ENCODE measurements at regions not wholly inside any gene's neighbourhood (a gene's known extent, or its start where the extent isn't known, plus 50 kb on each side); places are given as distances from the start of the nearest gene placed in this dataset.

GRCh38 chr20:7250337-7250736, 482.9 kb downstream of the BMP2 start:
- no peak overlapping the region for H4K91ac ChIP-seq (ENCODE audit: low read depth, low read length)
- H2BK12ac ChIP-seq (ENCODE audit: low read length): no peak overlapping the region
- H3K9me3 ChIP-seq (ENCODE audit: insufficient read depth, low read depth, low read length): no peaks in the 10 kb centered on the region
- H2AK5ac ChIP-seq (ENCODE audit: low read length): no peak overlapping the region
- H3K23ac ChIP-seq (ENCODE audit: low read length): no peak overlapping the region
- no peak overlapping the region for H3K4me2 ChIP-seq (ENCODE audit: low read length)
- H2BK120ac ChIP-seq (ENCODE audit: insufficient read depth, low read length, poor library complexity): no peak overlapping the region
- no peak for DNase-seq
- no peak overlapping the region for H2AFZ ChIP-seq (ENCODE audit: insufficient read depth, low read length, poor library complexity)
- WGBS (ENCODE audit: extremely low coverage, insufficient coverage, insufficient read length): no CpG with 5 or more reads among the region's 2 CpGs
- no peak overlapping the region for H4K8ac ChIP-seq (ENCODE audit: low read depth, low read length)
- no peak overlapping the region for H3K4ac ChIP-seq (ENCODE audit: low read depth, low read length)
- no peak overlapping the region for H3K14ac ChIP-seq (ENCODE audit: low read length)
- no peaks in the 10 kb centered on the region for H3K4me1 ChIP-seq (ENCODE audit: control insufficient read depth in 1 of 2, insufficient read depth in 2 of 2, low read length in 2 of 2)
- H2BK5ac ChIP-seq (ENCODE audit: low read depth, low read length, poor library complexity): no peak overlapping the region
- H3K9ac ChIP-seq (ENCODE audit: low read length): no peak overlapping the region
- no peaks in the 10 kb centered on the region for H3K79me2 ChIP-seq (ENCODE audit: control insufficient read depth, insufficient read depth, low read length, poor library complexity)
- H3K18ac ChIP-seq (ENCODE audit: low read length): no peak overlapping the region
- H3K79me1 ChIP-seq (ENCODE audit: low read length): no peaks in the 10 kb centered on the region
- H3K36me3 ChIP-seq (ENCODE audit: control insufficient read depth in 1 of 2, insufficient read depth in 2 of 2, low read length in 2 of 2): no peaks in the 10 kb centered on the region
- no peaks in the 10 kb centered on the region for H3K27me3 ChIP-seq (ENCODE audit: insufficient read depth, low read length)
- no peak overlapping the region for H3K27ac ChIP-seq (ENCODE audit: low read depth, low read length)
- H4K12ac ChIP-seq (ENCODE audit: low read depth, low read length): no peak overlapping the region
- H3K4me3 ChIP-seq (ENCODE audit: low read depth, low read length): no peak overlapping the region

DNA sequence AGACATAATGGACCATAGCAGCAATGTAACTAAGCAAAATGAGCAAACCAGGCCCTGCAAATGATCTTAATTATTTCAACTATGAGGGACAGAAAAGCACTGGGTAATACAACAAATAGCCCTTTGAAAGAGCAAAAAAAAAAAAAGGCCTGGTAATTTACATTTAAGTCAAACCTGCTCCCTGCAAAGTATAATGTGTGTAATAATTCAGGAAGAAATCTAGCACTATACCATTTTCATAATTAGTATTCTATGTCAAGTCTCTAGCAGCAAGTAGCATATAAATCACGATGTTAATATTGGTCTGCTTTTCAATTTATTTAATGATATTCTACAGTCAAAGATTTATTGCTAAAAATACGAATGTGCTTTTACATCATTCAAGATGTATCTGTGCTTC, 489.6 kb downstream of the BMP2 start:
- no peaks in the 10 kb centered on the region for H3K36me3 ChIP-seq (ENCODE audit: control insufficient read depth in 1 of 2, insufficient read depth in 2 of 2, low read length in 2 of 2)
- no peak for DNase-seq
- H2BK5ac ChIP-seq (ENCODE audit: low read depth, low read length, poor library complexity): no peak overlapping the region
- no peak overlapping the region for H3K27ac ChIP-seq (ENCODE audit: low read depth, low read length)
- H2BK12ac ChIP-seq (ENCODE audit: low read length): no peak overlapping the region
- H3K9ac ChIP-seq (ENCODE audit: low read length): no peak overlapping the region
- no peak overlapping the region for H2BK120ac ChIP-seq (ENCODE audit: insufficient read depth, low read length, poor library complexity)
- no peaks in the 10 kb centered on the region for H3K79me2 ChIP-seq (ENCODE audit: control insufficient read depth, insufficient read depth, low read length, poor library complexity)
- no peak overlapping the region for H3K4ac ChIP-seq (ENCODE audit: low read depth, low read length)
- H4K91ac ChIP-seq (ENCODE audit: low read depth, low read length): no peak overlapping the region
- no peak overlapping the region for H2AFZ ChIP-seq (ENCODE audit: insufficient read depth, low read length, poor library complexity)
- no peaks in the 10 kb centered on the region for H3K79me1 ChIP-seq (ENCODE audit: low read length)
- no peaks in the 10 kb centered on the region for H3K27me3 ChIP-seq (ENCODE audit: insufficient read depth, low read length)
- no peak overlapping the region for H3K4me3 ChIP-seq (ENCODE audit: low read depth, low read length)
- H2AK5ac ChIP-seq (ENCODE audit: low read length): no peak overlapping the region
- H3K23ac ChIP-seq (ENCODE audit: low read length): no peak overlapping the region
- WGBS (ENCODE audit: extremely low coverage, insufficient coverage, insufficient read length): no CpG with 5 or more reads among the region's 2 CpGs
- no peak overlapping the region for H3K14ac ChIP-seq (ENCODE audit: low read length)
- no peak overlapping the region for H3K18ac ChIP-seq (ENCODE audit: low read length)
- H4K12ac ChIP-seq (ENCODE audit: low read depth, low read length): no peak overlapping the region
- no peak overlapping the region for H4K8ac ChIP-seq (ENCODE audit: low read depth, low read length)
- no peaks in the 10 kb centered on the region for H3K4me1 ChIP-seq (ENCODE audit: control insufficient read depth in 1 of 2, insufficient read depth in 2 of 2, low read length in 2 of 2)
- H3K9me3 ChIP-seq (ENCODE audit: insufficient read depth, low read depth, low read length): no peaks in the 10 kb centered on the region
- H3K4me2 ChIP-seq (ENCODE audit: low read length): no peak overlapping the region

DNA sequence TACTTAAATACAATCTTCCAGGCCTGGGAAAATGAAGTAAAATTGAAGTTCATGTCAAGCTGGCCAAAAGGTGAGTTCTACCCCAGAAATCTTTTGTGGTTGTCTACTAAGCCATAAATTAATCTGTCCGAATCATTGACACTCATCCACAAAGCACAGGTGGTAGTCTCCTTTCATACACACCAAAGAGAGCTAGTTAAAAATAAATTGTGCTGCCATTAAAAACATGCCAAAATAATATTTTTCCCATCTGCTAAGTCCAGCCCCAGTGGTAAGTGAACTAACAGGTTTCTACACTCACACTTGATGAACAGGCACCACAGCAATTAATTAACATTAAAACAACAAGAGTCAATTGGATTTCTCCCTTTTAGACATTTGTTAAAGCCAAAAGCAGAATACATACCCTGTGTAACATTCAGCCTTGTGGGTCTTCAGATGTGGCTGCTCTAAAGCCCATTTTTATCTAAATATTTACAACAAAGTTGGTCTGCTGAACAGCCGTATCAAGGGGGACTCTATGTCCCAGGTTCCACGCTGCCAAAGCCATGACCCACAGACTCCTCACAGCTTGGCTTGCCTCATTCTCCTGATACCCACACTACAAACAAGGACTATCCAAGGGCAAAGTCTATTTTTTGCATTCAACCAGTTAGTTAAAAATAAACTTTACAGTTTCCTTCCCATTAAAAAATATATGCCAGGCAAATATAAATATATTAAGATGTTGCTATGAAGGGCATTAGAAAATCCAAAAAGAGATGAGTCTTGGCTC, 490.4 kb downstream of the BMP2 start:
- Histone ChIP-seq H2BK120ac (ENCODE audit: insufficient read depth, low read length, poor library complexity) (no peak overlapping the region), H3K18ac (ENCODE audit: low read length) (no peak overlapping the region), H3K27ac (ENCODE audit: low read depth, low read length) (no peak overlapping the region), H4K8ac (ENCODE audit: low read depth, low read length) (no peak overlapping the region), H3K9ac (ENCODE audit: low read length) (no peak overlapping the region), H3K23ac (ENCODE audit: low read length) (no peak overlapping the region), H3K14ac (ENCODE audit: low read length) (no peak overlapping the region), H3K4me3 (ENCODE audit: low read depth, low read length) (no peak overlapping the region), H2BK5ac (ENCODE audit: low read depth, low read length, poor library complexity) (no peak overlapping the region), H3K4ac (ENCODE audit: low read depth, low read length) (no peak overlapping the region), H3K27me3 (ENCODE audit: insufficient read depth, low read length) (no peaks in the 10 kb centered on the region), H3K9me3 (ENCODE audit: insufficient read depth, low read depth, low read length) (no peaks in the 10 kb centered on the region), H3K4me1 (ENCODE audit: control insufficient read depth in 1 of 2, insufficient read depth in 2 of 2, low read length in 2 of 2) (no peaks in the 10 kb centered on the region), H2AK5ac (ENCODE audit: low read length) (no peak overlapping the region), H2BK12ac (ENCODE audit: low read length) (no peak overlapping the region), H4K12ac (ENCODE audit: low read depth, low read length) (no peak overlapping the region), H3K36me3 (ENCODE audit: control insufficient read depth in 1 of 2, insufficient read depth in 2 of 2, low read length in 2 of 2) (no peaks in the 10 kb centered on the region), H2AFZ (ENCODE audit: insufficient read depth, low read length, poor library complexity) (no peak overlapping the region), H3K79me1 (ENCODE audit: low read length) (no peaks in the 10 kb centered on the region), H3K4me2 (ENCODE audit: low read length) (no peak overlapping the region), H3K79me2 (ENCODE audit: control insufficient read depth, insufficient read depth, low read length, poor library complexity) (no peaks in the 10 kb centered on the region), H4K91ac (ENCODE audit: low read depth, low read length) (no peak overlapping the region)
- no CpG with 5 or more reads among the region's 3 CpGs for whole genome bisulfite sequencing (ENCODE audit: extremely low coverage, insufficient coverage, insufficient read length)
- DNase-seq: no peak

DNA sequence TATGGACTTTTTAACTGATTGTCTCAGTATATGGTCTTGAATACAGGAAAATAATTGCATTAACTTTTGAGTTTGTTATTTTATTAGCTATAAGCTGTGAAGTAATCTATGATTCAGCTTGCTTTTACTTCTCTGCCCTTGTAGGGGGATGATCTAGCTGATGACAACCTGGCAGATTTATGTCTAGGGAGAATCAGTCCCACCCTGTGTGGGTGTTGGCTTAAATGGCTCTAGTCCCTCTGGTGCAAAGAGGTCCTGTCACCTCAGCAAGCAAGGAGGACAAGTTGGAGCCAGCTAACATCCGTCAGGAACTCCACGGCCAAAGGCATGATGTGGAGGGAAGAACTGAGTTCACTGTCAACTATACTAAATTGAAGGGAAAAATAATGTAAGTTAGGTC, 495.3 kb downstream of the BMP2 start:
- Histone ChIP-seq H3K36me3 (ENCODE audit: control insufficient read depth in 1 of 2, insufficient read depth in 2 of 2, low read length in 2 of 2) (no peaks in the 10 kb centered on the region), H4K8ac (ENCODE audit: low read depth, low read length) (no peak overlapping the region), H2BK12ac (ENCODE audit: low read length) (no peak overlapping the region), H3K79me2 (ENCODE audit: control insufficient read depth, insufficient read depth, low read length, poor library complexity) (no peaks in the 10 kb centered on the region), H3K4me3 (ENCODE audit: low read depth, low read length) (no peak overlapping the region), H4K12ac (ENCODE audit: low read depth, low read length) (no peak overlapping the region), H3K23ac (ENCODE audit: low read length) (no peak overlapping the region), H2BK120ac (ENCODE audit: insufficient read depth, low read length, poor library complexity) (no peak overlapping the region), H3K4me2 (ENCODE audit: low read length) (no peak overlapping the region), H3K4ac (ENCODE audit: low read depth, low read length) (no peak overlapping the region), H3K27me3 (ENCODE audit: insufficient read depth, low read length) (no peaks in the 10 kb centered on the region), H3K9me3 (ENCODE audit: insufficient read depth, low read depth, low read length) (no peaks in the 10 kb centered on the region), H2AK5ac (ENCODE audit: low read length) (no peak overlapping the region), H3K14ac (ENCODE audit: low read length) (no peak overlapping the region), H3K18ac (ENCODE audit: low read length) (no peak overlapping the region), H3K9ac (ENCODE audit: low read length) (no peak overlapping the region), H2AFZ (ENCODE audit: insufficient read depth, low read length, poor library complexity) (no peak overlapping the region), H2BK5ac (ENCODE audit: low read depth, low read length, poor library complexity) (no peak overlapping the region), H3K79me1 (ENCODE audit: low read length) (no peaks in the 10 kb centered on the region), H4K91ac (ENCODE audit: low read depth, low read length) (no peak overlapping the region), H3K4me1 (ENCODE audit: control insufficient read depth in 1 of 2, insufficient read depth in 2 of 2, low read length in 2 of 2) (no peaks in the 10 kb centered on the region), H3K27ac (ENCODE audit: low read depth, low read length) (no peak overlapping the region)
- WGBS (ENCODE audit: extremely low coverage, insufficient coverage, insufficient read length): no CpG with 5 or more reads among the region's 2 CpGs
- no peak for DNase-seq

Data from trophoblast cell (in vitro differentiated cells and primary cell).